Mucosa of gallbladder (tissue), 1 donor: ENCODE measurements at regions not wholly inside any gene's neighbourhood (a gene's known extent, or its start where the extent isn't known, plus 50 kb on each side); places are given as distances from the start of the nearest gene placed in this dataset.
"Not testable (repeated sequence)": the region's sequence is repeated elsewhere in the genome, so short reads cannot be mapped to it uniquely, and the experiment has no call there.

Source experiments
- DNase-seq: peaks from one replicate; pipeline ENCODE4 v3.0.0-alpha.2; 2020; ENCODE audit warnings: low spot score
- donor health status: DM: no; HTN: no; CAD: no.

DNA sequence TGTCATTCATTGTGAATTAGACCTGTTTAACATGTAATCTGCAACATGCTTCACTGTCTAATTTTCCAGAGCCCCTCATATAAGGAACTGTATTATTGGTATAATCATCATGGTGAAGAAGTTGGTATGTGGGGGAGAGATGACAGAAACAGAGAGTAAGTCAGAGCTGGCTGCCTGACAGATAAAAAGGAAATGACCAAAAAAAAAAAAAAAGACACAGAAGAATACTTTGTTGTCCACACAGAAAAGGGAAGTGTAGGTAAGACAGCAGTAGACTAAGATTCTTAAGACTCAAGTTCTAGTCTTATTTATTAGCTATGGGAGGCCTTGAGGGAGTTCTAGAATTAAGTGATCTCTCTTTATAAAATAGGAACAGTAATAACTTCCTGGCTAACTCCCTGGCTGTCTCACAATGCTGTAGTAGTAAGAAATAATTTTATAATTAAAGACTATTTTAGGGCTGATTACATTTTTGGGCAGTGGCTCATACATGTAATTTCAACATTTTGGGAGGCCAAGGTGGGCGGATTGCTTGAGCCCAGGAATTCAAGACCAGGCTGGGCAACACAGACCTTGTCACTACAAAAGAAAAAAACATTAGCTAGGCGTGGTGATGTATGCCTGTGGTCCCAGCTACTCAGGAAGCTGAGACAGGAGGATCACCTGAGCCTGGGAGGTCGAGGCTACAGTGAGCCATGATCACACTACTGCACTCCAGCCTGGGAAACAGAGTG lies 102.5 kb downstream of the PRL start:
- DNase-seq = no peak

- no peak for DNase-seq
Measured at GRCh38 chr6:22199771-22200170, 97.1 kb downstream of the PRL start.

- DNase-seq = no peak
Measured at GRCh38 chr6:22204153-22204552, 92.7 kb downstream of the PRL start.

DNA sequence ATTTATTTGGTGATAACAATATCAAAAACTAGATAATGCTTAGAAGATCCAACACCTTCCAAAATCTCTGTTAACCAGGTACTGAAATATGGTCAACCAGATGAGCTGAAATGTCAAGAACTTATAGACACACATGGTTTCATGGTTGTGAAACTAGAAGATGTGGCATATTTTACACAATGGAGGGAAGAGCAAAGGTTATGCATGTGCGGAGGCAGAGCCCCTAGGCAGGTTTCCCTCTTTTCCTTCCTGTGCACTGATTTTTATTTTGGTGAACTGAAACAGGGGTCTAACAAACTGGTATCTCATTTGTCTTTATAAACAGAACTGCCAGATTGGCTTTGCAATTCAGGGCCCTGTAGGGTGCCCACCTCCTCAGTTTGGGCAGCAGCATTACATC lies 91.6 kb downstream of the PRL start:
- no peak for DNase-seq

DNA sequence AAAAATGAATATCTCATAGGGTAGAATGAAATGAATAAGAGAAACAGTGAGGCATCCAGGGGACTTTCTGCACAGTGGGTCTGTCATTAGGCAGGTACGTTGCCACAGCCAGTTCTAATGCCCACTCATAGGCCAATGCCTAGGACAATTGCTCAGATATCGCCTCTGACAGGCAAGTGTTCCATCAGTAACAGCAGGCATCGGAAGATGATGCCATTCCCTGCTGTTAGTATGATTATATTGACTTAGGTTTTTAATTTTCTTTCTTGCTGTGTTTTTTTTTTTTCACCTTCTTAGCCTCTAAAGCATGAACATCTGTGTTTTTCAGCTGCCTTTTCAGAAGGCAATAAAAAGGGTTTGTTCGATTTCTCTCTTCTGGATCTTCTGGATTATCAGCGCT lies 90.7 kb downstream of the PRL start:
- no peak for DNase-seq

GRCh38 chr6:22208026-22208425 lies 88.8 kb downstream of the PRL start:
- no peak for DNase-seq

DNA sequence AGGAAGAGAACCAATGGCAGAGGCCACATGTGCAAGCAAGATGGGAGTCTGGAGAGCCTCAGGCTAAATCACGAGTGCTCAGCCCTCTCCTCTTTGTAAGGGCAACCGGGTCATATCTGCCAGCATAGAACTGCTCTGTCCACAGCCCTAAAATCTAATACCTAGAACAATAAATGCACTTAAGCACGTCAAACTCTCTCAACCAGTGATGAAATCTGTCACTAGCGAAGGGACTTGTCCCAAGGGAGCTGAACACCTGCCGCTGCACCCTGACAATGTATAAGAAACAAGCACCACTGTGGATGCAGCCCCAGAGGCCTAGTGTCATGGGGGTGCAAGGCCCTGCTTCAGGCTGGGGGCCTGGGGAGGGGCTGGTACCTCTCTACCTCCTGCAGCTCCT lies 82.5 kb downstream of the PRL start:
- DNase-seq = no peak

- not testable (repeated sequence) for DNase-seq
Measured at GRCh38 chr6:22215474-22215873, 81.4 kb downstream of the PRL start.

- no peak for DNase-seq
Measured at GRCh38 chr6:22218410-22218809, 78.4 kb downstream of the PRL start.

DNA sequence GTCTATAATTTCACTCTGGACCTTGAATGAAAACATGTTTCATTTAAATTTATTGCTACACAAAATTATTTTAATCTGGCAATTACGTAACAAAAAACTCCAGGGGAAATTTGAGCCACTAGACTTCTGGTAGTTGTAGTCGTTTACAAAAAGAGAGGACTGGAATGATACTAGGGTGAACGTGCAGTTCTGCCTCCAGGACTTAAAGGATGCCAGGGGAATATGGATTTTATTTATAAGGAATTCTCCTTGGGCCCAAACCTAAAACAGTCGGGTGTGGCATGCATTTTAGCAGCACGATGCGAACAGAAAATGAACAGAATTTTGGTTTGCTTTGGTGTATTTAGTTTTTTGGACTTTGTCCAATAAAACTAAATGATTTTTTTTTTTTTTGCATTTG lies 76.9 kb downstream of the PRL start:
- no peak for DNase-seq

GRCh38 chr6:22221211-22221610 lies 75.6 kb downstream of the PRL start:
- no peak for DNase-seq

DNA sequence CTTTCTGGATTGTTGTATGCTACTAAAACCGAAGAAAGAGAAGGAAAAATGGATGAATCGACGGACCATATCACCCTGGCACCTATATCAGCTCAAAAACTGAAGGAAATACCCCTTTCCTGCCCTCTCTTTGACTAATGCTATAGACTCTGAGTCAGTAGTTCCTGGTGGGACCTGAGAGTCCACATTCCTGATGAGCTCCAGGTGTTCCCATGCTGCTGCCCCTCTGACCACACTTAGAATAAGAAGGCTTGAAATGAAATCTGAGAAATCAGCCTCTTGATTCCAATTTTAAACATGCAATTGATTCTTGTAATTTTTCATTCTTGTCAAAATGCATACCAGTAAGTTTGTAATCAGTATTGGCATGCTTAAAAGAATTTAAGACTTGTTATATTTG lies 75.2 kb downstream of the PRL start:
- no peak for DNase-seq

DNA sequence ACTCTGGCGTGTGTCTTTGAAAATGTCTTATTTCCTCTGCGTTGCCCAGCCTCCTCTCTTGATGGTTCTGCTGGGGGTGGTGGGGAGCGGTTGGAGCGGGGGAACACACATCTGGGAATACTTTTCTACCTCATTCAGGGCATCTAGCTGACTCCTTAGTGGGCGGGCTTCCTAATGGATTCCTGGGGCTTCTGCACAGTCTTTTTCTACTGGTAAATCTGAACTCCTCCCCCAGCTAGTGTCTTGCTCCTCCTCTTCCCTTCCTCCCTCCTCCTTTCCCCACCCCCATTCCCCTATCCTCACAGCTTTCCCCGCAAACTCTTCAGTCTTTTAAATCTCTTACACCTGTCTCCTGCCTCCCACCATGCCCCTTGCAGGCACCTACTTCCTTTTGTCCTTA lies 74.4 kb downstream of the PRL start:
- no peak for DNase-seq

GRCh38 chr6:22227824-22228610 lies 68.8 kb downstream of the PRL start:
- DNase-seq = no peak

DNA sequence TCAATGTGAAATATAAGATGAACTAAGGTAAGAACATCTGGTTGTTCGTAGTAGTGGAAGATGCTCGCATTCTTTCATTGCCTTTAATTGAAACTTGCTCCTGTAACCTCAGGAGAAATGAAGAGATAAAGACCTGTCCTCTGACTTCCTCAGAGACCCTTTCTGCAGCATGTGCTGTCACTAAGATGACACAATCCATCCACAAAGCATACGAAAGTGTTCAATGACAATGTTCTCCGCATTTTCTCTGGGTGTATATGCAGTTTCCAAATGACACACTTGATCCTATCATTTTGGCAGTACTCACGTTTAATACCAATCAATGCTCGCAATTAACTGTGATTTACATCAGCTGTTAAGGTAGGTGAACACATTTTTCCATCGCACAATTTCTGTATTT lies 65.8 kb downstream of the PRL start:
- no peak for DNase-seq

DNA sequence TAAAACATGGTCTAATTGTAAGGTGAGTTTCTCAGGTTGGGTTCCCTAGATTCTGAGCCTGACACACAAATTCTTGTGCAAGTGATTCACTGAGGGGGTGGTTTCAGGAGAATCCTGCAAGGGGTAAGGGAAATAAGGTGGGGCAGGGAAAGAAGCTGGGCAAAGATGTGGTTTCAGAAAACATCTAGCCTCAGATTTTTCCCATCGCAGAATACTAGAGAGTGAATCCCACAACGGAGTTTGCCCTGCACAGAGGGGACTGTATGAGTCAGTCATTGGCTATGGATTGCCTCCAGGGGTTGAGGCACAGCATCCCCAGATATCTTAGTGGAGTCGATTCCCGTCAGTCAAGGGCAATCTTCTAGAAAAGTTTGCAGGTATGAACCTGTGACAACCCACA lies 65.2 kb downstream of the PRL start:
- DNase-seq = no peak

DNA sequence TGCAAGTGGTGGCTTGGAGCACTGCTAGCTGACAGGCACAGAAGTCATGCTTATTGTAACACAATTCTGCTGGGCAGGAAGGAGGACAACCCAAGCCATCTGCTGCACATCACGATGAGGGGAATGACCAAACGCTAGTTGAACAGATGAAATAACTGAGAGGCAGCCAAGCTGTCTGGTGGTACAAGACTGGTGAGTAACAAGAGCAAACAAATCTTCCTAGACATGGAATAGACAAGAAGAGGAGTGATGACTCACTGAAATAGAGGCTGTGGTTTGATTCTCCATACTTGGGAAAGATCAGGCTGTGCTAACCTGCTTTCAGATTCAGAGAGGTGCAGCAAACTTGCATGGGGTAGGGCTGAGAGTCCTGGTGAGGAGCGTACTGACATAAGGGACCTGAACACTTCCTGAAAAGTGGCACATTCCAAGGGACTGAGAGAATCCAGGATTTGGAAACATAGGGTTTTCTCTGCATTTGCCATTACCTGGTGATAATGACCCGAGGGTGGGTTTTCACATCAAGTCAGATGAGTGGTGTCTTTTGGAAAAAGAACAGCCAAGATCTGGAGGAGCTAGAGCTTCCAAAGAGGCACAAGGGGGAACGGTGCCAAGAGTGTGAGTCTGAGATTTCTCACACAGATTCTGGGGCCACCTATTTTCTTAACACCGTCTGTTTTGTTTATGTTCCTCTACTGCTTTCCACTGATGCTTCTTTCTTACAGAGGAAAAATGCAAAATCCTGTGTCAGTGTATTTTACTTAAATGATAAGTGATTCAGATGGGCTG lies 60.0 kb downstream of the PRL start:
- DNase-seq = no peak
